GM13977 (cell line): ENCODE measurements at regions not wholly inside any gene's neighbourhood (a gene's known extent, or its start where the extent isn't known, plus 50 kb on each side); places are given as distances from the start of the nearest gene placed in this dataset.

Experiments
- DNase-seq: peaks from one replicate; pipeline ENCODE4 v3.0.0; 2012; ENCODE audit warnings: low spot score
- in situ Hi-C: fragments of 300-500 bp; cut with MboI; formaldehyde crosslinking; loops from one replicate; pipeline ENCODE4 v1.12.0; 2022; ENCODE audit warnings: low sequenced_read_pairs, low pct_unique_long_range_greater_than_20kb, mixed read lengths, inconsistent platforms; ENCODE audit not compliant: unreplicated experiment
- TF ChIP-seq, protein P1 (sequence below): IDR thresholded peaks from 2 replicates; pipeline ENCODE4 v1.5.1; 2012; ENCODE audit warnings: mild to moderate bottlenecking, control low read depth; ENCODE audit not compliant: insufficient read depth; ENCODE audit errors: extremely low read depth, missing control alignments

DNA sequence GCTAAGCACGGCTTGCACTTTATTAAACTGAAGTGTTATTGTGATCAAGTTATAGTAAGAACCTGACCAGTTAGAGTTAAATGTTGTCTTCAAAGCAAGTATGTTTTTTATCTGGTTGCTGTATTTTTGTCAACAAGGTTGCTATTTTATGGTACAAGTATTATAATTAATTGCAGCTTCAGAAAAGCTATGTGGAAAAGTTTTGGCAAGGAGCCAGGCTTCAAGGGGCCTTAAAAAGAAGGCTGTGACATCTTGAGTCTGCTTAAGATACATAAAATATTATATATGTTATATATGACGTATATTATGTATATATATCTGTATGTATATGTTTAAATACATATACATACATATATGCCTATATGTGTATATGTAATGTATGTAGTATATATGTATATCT lies 1461.2 kb upstream of the CDH8 start:
- DNase-seq: no peak
- TF ChIP-seq, protein P1, sequence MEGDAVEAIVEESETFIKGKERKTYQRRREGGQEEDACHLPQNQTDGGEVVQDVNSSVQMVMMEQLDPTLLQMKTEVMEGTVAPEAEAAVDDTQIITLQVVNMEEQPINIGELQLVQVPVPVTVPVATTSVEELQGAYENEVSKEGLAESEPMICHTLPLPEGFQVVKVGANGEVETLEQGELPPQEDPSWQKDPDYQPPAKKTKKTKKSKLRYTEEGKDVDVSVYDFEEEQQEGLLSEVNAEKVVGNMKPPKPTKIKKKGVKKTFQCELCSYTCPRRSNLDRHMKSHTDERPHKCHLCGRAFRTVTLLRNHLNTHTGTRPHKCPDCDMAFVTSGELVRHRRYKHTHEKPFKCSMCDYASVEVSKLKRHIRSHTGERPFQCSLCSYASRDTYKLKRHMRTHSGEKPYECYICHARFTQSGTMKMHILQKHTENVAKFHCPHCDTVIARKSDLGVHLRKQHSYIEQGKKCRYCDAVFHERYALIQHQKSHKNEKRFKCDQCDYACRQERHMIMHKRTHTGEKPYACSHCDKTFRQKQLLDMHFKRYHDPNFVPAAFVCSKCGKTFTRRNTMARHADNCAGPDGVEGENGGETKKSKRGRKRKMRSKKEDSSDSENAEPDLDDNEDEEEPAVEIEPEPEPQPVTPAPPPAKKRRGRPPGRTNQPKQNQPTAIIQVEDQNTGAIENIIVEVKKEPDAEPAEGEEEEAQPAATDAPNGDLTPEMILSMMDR: no peak
- in situ Hi-C loops: no loop called here

DNA sequence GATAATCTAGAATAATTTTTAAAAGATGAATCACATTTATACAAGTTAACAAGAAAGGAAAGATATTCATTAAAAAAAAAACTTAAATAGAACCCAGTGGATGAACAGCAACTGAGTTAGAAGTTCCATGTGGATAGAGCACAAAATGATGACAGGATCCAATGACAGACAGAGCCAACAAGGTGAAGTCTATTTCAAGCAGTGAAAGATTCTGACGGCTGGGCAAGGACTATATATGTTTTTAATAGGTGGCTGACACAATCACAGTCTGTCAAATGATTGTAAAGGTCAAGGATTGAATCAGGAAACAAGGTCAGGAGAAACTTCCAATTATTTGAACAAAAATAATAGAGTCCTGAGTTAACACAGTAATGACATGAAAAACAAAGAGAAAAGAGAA lies 1460.0 kb upstream of the CDH8 start:
- in situ Hi-C loops: no loop called here

DNA sequence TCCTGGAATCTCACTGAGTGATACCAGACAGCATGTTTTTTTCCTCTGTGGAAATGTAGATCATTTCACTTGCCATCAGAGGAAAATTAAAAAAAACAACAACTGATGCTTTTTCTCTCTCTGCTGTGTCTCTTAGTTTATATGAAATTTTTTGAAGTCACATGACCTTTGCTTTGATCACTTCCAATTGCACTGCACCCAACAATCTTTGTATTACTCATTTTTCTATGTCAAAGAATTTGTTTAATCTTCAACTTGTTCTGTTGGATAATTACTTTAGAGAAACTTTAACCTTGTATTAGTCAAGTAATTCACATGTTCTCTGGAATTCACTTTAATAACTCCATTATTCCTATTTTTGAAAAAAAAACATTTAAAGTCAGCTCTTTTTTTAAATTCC lies 1452.7 kb upstream of the CDH8 start:
- TF ChIP-seq, protein P1: no peak
- in situ Hi-C loops: no loop called here
- no peak for DNase-seq

More for the DNA sequence above, 1460.0 kb upstream of the CDH8 start:
- DNase-seq: no peak
- TF ChIP-seq, protein P1: no peak

DNA sequence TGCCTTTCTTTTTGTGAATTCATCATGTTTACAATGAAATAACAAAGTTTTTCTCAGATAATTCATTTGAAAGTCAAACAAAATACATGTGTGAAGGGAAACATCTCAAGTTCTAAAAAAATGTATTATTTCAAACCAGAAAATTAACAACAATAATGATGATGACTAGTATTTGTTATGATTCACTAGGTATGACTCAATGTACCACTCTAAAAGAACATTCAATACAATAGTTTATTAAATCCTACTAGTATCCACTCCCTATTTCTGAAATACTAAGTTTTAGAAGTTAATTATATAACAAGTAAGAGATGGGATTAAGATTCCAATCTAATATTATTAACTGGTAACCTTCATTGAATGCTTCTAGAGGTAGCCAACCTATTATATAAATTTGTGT lies 1444.8 kb upstream of the CDH8 start:
- TF ChIP-seq, protein P1: no peak
- in situ Hi-C loops: no loop called here
- no peak for DNase-seq

DNA sequence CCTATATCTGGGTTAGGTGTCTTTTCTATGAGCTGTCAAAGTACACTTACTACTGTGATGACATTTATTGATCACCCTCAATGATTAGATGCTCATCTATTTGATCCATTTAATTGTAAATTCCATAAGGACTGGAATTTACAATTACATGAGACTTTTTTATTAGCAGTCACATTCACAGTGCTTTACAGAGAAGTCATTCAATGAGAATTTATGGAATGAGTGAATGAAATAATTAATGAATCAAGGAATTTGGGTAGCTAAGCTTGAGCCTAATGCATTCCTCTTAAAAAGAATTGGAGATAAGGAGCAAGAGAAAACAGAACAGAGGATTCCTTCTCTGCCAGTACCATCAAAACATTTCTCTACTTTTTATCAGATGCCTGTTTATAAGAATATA lies 1437.5 kb upstream of the CDH8 start:
- TF ChIP-seq, protein P1: no peak
- in situ Hi-C loops: no loop called here
- DNase-seq: no peak

DNA sequence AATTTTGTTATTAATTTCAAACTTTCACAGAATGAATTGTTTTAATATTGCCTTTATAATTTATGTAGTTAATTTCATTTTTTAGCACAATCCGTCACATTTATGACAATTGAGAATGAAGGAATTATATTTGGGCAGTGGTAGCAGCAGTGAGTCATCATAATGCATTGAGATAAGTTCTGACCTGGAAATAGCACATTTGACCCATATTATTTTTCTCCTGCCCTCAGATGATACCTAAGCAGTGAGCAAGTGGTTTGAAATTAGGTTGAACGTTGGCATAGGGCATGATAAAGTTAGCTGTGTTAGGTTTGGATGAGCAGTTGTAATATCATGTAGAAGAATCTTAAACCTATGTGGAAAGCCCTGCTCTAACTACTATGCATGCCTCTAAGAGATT lies 1431.3 kb upstream of the CDH8 start:
- in situ Hi-C loops: no loop called here
- TF ChIP-seq, protein P1: no peak

DNA sequence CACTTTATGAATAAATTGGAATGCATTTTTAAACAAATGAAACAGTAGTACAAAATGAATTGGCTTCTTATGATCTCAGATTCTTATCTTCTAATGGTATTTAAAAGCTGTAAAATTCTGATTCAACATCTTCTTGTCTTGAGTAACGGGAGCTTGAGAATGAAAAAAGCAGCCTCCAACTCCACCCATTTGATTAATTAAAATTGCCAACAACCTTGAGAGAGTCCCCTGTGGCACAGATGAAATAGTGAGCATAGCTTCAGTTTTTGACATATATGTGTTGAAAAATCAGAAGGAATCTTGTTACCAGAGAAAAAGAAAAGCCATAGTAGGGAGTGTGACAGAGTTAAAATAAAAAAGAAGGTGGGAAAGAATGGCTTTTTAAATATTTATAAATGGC lies 1426.1 kb upstream of the CDH8 start:
- in situ Hi-C loops: no loop called here
- TF ChIP-seq, protein P1: no peak
- no peak for DNase-seq

More for the DNA sequence above, 1431.3 kb upstream of the CDH8 start:
- DNase-seq: no peak
